Erythroblast (primary cell): ENCODE measurements at regions not wholly inside any gene's neighbourhood (a gene's known extent, or its start where the extent isn't known, plus 50 kb on each side); places are given as distances from the start of the nearest gene placed in this dataset.

Experiments used
- GATA1 ChIP-seq: IDR thresholded peaks from 2 replicates; pipeline ENCODE4 v1.6.1; 2011; ENCODE audit warnings: low read depth, mild to moderate bottlenecking, control low read depth, low read length, moderate library complexity
- POLR2A ChIP-seq: IDR thresholded peaks from 2 replicates; pipeline ENCODE4 v1.6.1; 2011; ENCODE audit warnings: mild to moderate bottlenecking, low read length

DNA sequence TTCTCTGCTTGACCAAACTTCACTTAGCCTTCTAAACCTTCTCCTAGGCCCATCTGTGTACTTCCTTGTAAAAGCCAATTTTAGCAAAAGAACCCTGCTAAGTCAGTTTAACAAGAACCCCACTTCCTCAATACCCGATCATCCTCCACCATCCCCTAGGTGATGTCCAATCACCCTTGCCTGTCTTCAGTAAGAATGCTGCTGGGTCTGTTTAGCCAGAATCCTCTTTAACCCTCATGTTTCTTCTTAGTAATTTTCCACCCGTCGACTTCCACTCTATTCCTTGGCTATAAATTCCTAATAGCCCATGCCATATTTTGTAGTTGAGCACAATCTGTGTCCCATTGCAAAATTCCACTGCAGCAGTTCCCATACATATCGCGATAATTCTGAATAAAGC is 780.0 kb upstream of the RAB6C start:
- TF ChIP-seq POLR2A (no peak), GATA1 (no peak)
